Amygdala (tissue), 56 donors: ENCODE measurements at regions not wholly inside any gene's neighbourhood (a gene's known extent, or its start where the extent isn't known, plus 50 kb on each side); places are given as distances from the start of the nearest gene placed in this dataset.

Experiments
- DNase-seq, 56 donors: peaks; one replicate each; lab custom pipeline; 2025; lab: John Stamatoyannopoulos, UW

DNA sequence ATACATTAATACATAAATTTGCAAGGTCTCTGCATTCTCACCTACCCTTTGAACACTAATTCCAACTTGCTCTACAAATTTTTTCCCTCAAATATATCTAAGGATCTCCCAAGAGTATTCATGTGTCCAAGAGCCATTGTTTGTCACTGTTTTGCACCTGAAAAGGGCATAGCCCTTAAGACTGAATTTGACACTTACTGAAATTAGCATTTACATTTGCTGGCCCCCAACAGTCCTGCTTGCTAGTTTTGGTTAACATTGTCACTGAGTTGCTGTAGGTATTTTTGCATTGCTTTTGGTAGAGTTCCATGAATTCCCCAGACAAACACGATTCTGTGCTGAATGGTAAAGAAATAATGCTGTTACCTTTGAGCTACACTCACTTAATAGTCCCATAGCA lies 57.3 kb downstream of the KCNA4 start:
- no peak for DNase-seq

DNA sequence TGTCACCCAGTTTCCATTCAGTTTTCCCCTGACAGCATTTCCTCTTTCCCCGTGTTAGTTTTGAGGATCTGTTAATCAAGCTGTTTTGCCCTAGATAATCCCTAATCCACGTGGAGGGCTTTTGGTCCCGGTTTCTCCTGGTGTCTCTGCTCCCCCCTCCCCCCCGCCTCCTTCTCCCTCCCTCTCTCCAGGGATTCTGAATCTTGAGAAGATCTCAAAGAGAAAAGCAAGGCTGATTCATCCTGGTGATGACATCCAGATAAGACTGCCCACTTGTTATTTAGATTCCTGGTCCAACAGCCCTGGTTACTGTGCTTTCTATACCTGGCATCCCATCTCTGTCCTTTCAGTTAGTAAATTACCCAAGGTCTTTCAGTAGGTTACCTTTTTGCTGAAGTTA lies 59.4 kb downstream of the KCNA4 start:
- DNase-seq, result no peak

DNA sequence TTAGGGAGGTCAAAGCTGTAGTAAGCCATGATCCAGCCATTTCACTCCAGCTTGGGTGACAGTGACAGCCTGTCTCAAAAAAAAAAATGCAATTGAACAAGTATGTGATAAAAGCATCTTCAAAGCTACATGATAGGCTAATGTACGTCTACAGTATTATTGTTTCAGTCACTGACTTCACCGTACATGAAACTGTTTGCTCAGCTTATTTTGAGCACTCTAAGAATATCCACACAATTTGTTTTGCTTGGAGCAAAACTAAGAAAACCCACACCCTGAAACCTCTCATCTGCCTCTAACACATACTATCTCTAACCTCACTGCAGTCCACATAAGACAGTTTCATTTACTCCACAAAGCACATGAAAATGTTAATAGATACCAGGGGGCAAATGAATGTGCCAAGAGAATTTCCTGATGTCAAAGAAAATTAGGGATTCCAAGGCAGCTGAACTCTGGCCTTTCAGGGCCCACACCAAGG lies 60.7 kb downstream of the KCNA4 start:
- no peak for DNase-seq

DNA sequence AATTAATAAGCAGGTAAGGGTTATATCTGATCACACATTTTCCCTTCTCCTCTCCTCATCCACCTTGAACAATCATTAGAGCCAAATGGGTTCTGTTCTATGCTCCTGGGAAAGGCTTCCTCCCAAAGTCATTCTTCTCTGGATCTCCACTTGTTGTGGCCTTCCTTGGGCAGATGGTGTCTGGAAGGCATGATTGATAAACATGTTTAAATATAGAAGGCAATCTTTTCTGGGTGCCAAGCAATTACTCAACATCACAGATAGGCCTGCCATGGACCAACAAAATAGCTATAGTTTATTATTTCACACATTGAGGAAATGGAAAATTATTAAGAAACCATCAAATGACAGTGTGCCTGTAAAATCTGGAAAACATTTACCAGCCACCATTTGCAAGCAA lies 73.5 kb downstream of the KCNA4 start:
- no peak for DNase-seq

DNA sequence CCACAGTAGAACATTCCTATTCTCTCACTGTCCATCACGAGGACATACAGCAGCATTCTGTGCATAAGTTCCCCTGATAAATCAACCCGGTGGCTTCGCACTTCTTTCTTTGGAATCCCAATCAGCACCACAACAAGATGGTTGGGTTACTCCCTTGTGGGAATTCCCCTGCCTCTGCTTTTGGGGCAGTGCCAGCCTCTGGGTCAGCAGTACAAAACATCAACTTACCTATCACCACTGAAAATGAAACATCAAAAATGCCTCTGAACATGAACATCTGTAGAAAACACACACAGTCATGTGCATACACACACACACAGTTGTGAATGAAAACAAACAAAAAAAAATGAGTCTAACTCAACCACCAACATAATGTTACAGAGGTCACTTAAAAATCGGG lies 79.3 kb downstream of the KCNA4 start:
- no peak for DNase-seq

DNA sequence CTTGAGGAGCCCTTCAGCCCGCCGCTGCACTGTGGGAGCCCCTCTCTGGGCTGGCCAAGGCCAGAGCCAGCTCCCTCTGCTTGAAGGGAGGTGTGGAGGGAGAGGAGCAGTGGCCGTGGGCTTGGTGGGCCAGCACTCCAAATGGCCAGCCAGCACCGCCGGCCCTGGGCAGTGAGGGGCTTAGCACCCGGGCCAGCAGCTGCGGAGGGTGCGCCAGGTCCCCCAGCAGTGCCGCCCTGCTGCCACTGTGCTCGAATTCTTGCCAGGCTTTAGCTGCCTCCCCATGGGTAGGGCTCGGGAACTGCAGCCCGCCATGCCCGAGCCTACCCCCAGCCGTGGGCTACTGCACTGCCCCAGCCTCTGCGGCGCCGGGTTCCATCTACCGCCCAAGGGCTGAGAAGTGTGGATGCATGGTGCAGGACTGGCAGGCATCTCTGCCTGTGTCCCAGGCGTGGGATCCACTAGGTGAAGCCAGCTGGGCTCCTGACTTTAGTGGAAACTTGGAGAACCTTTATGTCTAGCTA lies 82.7 kb downstream of the KCNA4 start:
- no peak for DNase-seq

DNA sequence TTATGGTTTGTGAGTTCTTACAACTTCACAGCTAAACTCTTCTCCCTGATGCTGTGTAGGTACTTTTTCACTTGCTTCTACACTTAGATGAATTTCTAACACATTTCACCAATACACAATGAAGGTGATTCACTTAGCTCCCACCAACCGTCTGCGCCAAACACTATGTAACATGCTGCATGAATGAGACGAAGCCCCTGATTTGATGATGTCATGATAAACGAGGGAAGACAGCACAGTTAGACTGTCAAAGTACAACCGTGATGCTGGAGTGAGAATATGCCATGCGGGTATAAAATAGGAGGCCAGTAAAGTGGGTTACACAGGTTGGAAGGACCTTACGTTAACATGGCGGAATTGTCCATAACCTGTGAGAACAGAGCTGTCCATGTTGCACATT lies 100.8 kb downstream of the KCNA4 start:
- no peak for DNase-seq

DNA sequence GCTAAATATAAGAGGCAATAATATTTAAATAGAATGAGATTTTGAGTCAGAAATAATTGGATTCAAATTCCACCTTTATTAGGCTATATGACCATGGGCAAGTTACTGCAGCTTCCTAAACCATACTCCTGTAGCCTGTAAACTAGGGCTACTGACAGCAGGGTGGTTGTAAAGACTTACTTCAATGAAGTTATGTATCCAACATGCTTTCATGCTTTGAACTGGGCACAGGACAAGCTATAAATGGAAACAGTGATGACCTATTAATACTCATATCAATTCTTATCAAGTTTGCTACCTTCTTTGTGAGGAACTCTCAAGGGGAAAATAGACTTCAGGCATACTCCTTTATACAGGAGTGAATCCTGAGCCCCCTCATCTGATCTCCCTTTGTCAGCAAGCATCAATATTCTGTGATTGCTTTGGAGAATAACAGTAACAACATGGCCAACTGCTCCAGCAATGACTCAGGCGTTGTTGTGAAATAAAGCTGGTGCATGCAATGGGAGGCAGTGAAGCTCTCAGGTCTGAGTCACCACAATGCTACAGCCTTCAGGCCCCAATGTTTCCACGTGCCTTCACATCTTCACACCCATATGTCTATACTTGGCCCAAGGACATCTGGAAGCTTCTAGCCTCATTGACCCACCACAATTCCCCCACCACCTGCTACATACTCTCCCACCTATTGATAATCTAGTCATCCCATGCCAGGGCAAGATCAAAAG lies 102.5 kb downstream of the KCNA4 start:
- no peak for DNase-seq

DNA sequence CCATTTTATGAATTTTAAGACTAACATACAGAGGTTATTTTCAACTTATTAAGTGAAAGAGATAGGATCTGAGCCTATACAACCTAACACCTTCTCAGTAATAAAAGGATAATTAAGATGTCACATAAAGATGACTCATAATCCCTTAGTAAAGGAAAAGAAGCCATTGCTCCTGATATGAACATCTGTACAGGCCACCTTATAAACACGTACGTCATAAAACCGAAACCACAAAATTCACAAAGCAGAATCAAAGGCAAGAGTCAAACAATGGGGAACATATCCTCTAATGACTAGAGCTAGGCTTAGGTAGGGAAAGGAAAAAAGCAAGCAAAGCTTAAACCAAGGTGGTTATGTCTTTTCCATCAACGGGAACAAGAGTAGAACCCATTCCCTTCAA lies 103.5 kb downstream of the KCNA4 start:
- no peak for DNase-seq

DNA sequence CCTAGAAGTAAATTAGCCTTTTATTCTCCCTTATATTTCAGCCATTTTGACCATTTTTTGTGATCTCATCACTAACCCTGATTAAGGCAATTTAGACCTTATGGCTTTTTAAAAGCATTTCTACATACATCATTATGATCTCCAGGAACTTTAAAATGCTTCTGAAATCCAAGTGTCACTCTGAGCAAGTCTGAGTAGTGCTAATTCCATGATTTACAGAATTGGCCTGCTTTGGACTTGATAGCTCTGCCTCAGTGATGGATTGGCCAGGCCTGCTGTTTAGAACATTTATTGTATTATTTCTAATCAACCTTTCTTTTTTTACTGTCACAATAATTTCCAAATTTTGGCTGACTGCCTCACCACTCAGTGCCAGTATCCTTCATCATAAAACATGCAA lies 116.4 kb downstream of the KCNA4 start:
- DNase-seq, result no peak

DNA sequence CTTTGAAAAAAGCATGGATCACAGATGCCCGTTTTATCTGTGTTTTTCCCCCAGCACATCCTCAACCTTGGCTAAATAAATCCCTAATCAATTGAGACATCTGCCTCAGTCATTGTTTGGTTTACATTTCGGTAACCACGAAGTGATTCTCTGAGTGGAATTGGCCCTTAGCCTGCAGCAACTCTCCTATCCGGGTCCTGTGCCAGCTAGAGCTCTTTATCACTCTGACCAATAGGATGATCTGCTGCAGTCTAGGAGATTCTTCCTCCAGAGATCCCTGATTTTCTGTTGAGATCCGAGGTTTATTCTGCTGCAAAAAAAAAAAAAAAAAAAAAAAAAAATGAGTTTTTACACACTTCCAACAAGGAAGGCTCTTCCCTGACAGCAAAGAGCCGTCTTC lies 137.3 kb downstream of the KCNA4 start:
- no peak for DNase-seq

DNA sequence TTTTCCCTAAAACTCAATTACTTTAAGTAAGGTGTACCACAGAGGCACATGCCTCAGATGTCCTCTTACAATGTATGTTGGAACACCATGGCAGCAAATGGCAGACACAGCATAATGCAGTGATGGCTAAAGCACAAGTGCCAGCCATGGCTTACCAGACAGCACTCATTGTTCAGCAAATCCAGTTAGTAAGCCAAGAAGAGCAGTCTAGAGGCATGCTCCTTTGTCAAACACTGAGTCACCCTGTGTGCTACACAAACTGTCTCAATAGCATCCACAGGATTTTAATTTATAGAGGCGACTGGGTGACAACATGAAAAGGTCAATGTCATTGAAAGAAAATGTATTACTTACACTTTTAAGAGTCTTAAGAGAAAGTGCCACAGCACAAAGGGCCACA lies 140.6 kb downstream of the KCNA4 start:
- DNase-seq, result no peak

DNA sequence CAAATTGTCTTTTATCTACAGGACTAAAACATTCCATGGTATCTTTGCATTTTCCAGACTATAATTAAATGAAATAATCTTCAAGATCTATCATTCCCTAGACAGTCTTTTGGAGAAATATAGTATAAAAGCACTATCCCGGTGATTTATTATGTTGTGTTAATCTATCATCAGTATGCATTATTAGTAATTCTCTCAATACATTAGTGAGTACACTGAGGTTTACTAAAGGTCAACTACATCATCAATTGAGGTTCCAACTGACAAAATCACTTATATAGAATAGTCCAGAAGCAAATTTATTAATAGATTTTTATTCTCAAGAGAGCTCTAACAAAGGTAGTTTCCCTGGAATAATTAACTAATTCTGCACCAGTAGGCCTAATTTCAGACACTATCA lies 169.6 kb downstream of the KCNA4 start:
- DNase-seq, result no peak

DNA sequence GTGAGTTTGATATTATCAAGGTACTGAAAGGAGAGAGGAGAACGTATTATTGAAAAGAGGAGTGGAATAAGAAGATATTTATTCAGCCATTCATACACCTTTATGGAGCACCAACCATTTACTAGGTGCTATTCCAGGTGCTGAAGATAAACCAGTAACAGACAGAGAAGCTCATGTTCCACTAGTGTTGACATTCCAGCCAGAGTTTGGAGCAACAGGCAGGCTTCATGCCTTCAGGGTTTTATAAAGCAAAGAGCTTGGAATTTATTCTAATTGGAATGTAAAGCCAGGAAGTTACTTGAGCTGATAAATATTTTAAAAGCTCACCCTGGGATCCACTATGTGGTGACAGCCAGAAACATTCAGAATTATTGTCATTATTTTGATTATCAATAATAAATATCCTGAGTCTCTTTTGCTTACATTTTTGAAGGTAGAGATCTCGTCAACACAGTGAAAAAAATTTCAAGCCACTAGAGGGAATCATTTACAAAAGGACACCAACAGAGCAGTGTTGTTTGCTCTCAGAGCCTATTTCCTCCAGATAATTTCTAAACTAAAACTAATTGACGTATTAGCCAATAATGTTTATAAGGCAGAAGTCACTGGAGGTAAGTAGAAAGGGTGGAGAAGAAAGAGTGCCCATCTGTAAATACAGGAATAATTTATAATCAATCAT lies 172.0 kb downstream of the KCNA4 start:
- no peak for DNase-seq

DNA sequence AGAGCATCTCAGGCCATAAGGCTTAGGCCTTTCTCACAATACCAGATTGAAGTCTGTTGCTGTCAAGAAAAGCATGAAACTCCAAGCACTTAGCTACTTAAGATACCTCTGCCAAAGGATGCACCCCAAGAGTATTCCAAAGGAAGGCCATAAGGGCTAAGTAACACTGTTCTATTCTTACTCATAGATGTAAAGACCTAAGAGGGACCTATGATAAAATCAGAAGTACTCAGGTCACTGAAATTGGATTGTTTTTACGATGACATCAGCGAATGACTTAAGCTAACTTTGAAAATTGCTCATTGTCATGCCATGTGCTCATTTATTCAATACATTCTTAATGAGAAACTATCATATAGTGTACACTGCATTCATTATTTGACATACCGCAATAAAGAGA lies 172.8 kb downstream of the KCNA4 start:
- no peak for DNase-seq

DNA sequence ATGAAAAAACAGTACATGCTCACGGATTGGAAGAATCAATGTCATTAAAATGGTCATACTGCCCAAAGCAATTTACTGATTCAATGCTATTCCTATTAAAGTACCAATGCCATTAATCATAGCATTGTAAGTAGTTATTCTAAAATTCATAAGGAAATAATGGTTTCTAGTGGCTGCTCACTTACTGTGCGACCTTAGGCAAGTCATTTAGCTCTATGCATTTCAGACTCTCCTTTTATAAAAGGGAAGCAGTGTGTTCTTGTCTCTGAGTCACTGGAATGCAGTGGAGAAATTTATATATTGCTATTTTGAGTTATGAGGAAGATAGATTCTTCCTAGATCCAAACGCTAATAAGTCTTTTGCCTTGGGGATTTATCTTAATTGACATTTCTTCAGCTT lies 174.8 kb downstream of the KCNA4 start:
- no peak for DNase-seq

DNA sequence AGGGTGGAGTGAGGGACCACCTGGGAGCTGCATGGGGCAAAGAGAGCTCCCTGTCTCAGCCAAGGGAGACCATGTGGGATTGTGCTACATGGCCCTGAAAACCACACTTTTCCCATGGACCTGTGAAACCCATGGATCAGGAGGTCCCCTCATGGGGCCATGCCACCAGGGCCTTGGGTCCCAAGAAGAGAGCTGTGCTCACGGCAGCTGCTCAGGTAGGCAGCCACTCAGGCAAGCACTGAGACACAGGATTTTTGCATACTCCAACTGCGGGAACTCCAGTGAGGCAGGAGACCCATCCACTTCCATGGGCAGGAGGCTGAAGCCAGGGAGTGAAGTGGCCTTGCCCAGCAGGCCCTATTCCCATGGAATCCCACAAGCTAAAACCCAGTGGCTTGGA lies 190.0 kb downstream of the KCNA4 start:
- no peak for DNase-seq

DNA sequence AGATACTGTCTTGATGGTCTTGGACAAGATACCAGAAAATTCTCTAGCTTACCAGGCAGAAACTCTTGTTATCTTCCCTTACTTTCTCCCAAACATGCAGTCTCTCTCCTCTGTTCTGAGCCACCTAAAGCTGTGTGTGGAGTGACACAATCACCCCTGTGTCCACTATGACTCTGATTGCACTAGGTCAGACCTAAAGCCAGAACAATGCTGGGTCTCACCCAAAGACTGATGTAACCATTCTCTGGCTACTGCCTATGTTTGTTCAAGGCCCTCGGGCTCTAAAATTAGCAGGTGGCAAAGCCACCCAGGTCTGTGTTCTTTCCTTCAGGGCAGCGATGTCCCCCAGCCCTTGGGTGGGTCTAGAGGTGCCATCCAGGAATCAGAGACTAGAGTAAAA lies 200.5 kb downstream of the KCNA4 start:
- DNase-seq, result no peak

DNA sequence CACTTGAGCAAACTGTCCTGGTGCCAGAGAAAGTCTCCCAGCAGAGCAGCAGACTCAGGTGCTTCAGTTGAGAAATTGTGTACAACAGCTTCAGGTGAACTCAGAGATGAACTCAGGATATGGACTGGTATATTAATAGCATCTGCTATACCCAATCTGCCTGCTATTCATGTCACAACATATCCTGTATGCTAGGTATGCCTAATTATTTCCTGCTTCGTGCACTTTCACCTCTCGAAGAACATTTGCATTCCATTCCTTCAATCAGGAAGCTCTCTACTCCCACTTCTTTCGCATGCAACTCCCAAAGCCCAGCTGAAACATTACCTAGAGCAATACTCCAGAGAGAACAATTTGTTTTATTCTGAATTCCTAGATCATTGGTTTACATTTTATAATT lies 207.7 kb downstream of the KCNA4 start:
- no peak for DNase-seq

DNA sequence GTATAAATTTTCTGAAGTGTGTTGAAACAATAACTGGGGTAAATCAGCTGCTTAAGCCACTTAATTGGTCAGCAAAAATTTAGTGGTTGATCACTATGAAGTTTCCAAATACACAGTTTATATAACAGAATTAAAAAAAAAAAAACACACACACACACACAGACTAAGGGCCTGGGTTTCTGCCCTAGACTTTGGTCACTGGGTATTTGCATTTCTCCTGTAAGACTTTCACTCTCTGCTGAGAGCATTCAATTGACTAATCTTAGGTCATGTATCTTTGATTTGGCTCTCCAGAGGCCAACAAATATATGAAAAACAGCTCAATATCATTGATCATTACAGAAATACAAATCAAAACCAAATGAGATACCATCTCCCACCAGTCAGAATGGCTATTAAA lies 214.3 kb downstream of the KCNA4 start:
- no peak for DNase-seq

DNA sequence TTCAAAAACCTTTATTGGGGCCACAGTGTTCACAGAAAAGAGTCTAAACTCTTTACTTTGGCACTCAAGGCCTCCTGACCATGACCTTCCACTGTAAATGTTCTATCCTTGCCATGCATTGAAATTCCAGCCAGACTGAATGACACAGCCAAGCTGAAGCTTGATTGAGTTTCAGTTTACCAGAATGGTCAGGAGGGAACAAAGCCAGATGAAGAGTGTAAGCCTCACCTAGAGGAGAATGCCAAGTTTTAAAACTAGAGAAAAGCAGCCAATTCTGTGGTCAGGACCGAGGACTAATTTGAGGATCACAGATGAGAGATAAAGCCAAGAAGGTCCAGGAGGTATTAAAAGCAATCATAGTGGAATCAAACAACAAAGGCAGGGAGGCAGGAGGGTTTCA lies 215.3 kb downstream of the KCNA4 start:
- no peak for DNase-seq

DNA sequence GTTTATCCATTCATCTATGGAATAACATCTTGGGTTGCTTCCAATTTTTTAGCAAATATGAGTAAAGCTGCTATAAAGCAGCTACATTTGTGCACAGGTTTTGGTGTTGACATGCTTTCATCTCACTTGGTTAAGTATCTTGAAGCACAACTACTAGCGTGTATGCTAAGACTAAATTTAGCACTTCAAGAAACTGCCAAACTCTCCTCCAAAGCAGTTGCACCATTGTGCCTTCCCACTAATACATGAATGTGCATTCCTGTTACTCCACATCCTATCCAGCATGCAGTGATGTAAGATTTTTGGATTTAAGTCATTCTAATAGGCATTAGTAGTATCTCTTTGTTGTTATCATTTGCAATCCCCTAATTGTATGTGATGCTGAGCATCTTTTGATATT lies 230.7 kb downstream of the KCNA4 start:
- DNase-seq, result no peak
